HEK293 (cell line): ENCODE measurements at regions not wholly inside any gene's neighbourhood (a gene's known extent, or its start where the extent isn't known, plus 50 kb on each side); places are given as distances from the start of the nearest gene placed in this dataset.

Source experiments
- CTCF ChIA-PET: fragments of 350-600 bp; formaldehyde crosslinking; extraction: SDS; loops from one replicate; lab custom pipeline; 2021; ENCODE audit warnings: antibody characterized with exemption; lab: Yijun Ruan, JAX
- POLR2A ChIA-PET: fragments of 300-600 bp; formaldehyde crosslinking; extraction: SDS; loops from one replicate; lab custom pipeline; 2020; ENCODE audit warnings: antibody characterized with exemption, inconsistent platforms; lab: Yijun Ruan, JAX
- H3K27ac ChIP-seq: fragments of 200-500 bp; sonication (Bioruptor generic); 2 replicates; pipeline ENCODE4 v1.5.1; 2014; ENCODE audit warnings: low read depth, low read length, control low read depth, inconsistent platforms; ENCODE audit errors: extremely low read depth
- H3K36me3 ChIP-seq, 2 experiments: fragments of 200-500 bp in 1 of 2; sonication (Bioruptor generic) in 1 of 2; 1 replicate in 1 of 2; 2 replicates in 1 of 2; pipeline ENCODE4 v1.5.1; 2014 to 2017; ENCODE audit warnings: inconsistent platforms in 2 of 2, low read length in 2 of 2; ENCODE audit not compliant: control insufficient read depth in 2 of 2, insufficient read depth in 1 of 2
- H3K4me1 ChIP-seq: fragments of 200-500 bp; sonication (Bioruptor generic); 2 replicates; pipeline ENCODE4 v1.5.1; 2014; ENCODE audit warnings: mild to moderate bottlenecking, low read length, inconsistent platforms; ENCODE audit not compliant: control insufficient read depth, insufficient read depth
- H3K4me3 ChIP-seq: 2 replicates; pipeline ENCODE4 v1.5.1; 2011; ENCODE audit warnings: low read depth, mild to moderate bottlenecking, control low read depth, low read length, moderate library complexity
- H3K9me3 ChIP-seq: fragments of 200-500 bp; sonication (Bioruptor generic); 2 replicates; pipeline ENCODE4 v1.5.1; 2014; ENCODE audit warnings: low read depth, low read length, inconsistent platforms; ENCODE audit not compliant: control insufficient read depth, insufficient read depth
- PRDM10 ChIP-seq: fragments of 450-650 bp; formaldehyde crosslinking; IDR thresholded peaks from 2 replicates; pipeline ENCODE4 v1.5.1; 2016; ENCODE audit warnings: missing biosample characterization, missing genetic modification characterization
- SALL2 ChIP-seq: fragments of 450-650 bp; formaldehyde crosslinking; IDR thresholded peaks from 2 replicates; pipeline ENCODE4 v1.5.0; 2017; ENCODE audit warnings: missing biosample characterization, mild to moderate bottlenecking, missing genetic modification characterization, borderline replicate concordance
- SP7 ChIP-seq: fragments of 450-650 bp; formaldehyde crosslinking; IDR thresholded peaks from 2 replicates; pipeline ENCODE4 v1.5.1; 2016; ENCODE audit warnings: missing biosample characterization, missing genetic modification characterization
- TCF7L2 ChIP-seq: IDR thresholded peaks from 2 replicates; pipeline ENCODE4 v1.6.1; 2011; ENCODE audit warnings: low read depth, mild to moderate bottlenecking, inconsistent platforms, low read length, moderate library complexity, borderline replicate concordance
- WT1 ChIP-seq: fragments of 450-650 bp; formaldehyde crosslinking; IDR thresholded peaks from 2 replicates; pipeline ENCODE4 v1.5.1; 2016; ENCODE audit warnings: missing biosample characterization, missing genetic modification characterization
- YY1 ChIP-seq: fragments of 450-650 bp; formaldehyde crosslinking; IDR thresholded peaks from 2 replicates; pipeline ENCODE4 v1.5.1; 2018; ENCODE audit warnings: missing biosample characterization, missing genetic modification characterization
- ZFP41 ChIP-seq: fragments of 450-650 bp; formaldehyde crosslinking; IDR thresholded peaks from 2 replicates; pipeline ENCODE4 v1.5.1; 2016; ENCODE audit warnings: missing biosample characterization, missing genetic modification characterization, borderline replicate concordance
- ZNF157 ChIP-seq: fragments of 450-650 bp; formaldehyde crosslinking; IDR thresholded peaks from 2 replicates; pipeline ENCODE4 v1.5.1; 2016; ENCODE audit warnings: missing biosample characterization, missing genetic modification characterization
- ZNF169 ChIP-seq: fragments of 450-650 bp; formaldehyde crosslinking; IDR thresholded peaks from 2 replicates; pipeline ENCODE4 v1.5.1; 2016; ENCODE audit warnings: missing biosample characterization, missing genetic modification characterization
- ZNF202 ChIP-seq: fragments of 450-650 bp; formaldehyde crosslinking; IDR thresholded peaks from 2 replicates; pipeline ENCODE4 v1.5.1; 2016; ENCODE audit warnings: missing biosample characterization, missing genetic modification characterization, borderline replicate concordance
- ZNF274 ChIP-seq, 2 experiments: fragments of 200-500 bp in 1 of 2; fragments of 450-650 bp in 1 of 2; sonication (Bioruptor generic) in 1 of 2; formaldehyde crosslinking in 1 of 2; IDR thresholded peaks; 2 replicates each; pipeline versions ENCODE4 v1.5.1 to v1.6.1; 2014 to 2016; ENCODE audit warnings: borderline replicate concordance in 1 of 2, inconsistent platforms in 1 of 2, low read length in 1 of 2, missing biosample characterization in 1 of 2, missing genetic modification characterization in 1 of 2
- ZNF426 ChIP-seq: fragments of 450-650 bp; formaldehyde crosslinking; IDR thresholded peaks from 2 replicates; pipeline ENCODE4 v1.5.1; 2017; ENCODE audit warnings: missing biosample characterization, missing genetic modification characterization, mild to moderate bottlenecking, inconsistent platforms, moderate library complexity
- ZNF501 ChIP-seq: fragments of 450-650 bp; formaldehyde crosslinking; IDR thresholded peaks from 2 replicates; pipeline ENCODE4 v1.5.1; 2016; ENCODE audit warnings: missing biosample characterization, missing genetic modification characterization
- ZNF530 ChIP-seq: fragments of 450-650 bp; formaldehyde crosslinking; IDR thresholded peaks from 2 replicates; pipeline ENCODE4 v1.5.1; 2016; ENCODE audit warnings: low read depth, missing biosample characterization, missing genetic modification characterization
- ZNF560 ChIP-seq: fragments of 450-650 bp; formaldehyde crosslinking; IDR thresholded peaks from 2 replicates; pipeline ENCODE4 v1.5.1; 2017; ENCODE audit warnings: missing biosample characterization, missing genetic modification characterization, borderline replicate concordance
- ZNF600 ChIP-seq: fragments of 450-650 bp; formaldehyde crosslinking; IDR thresholded peaks from 2 replicates; pipeline ENCODE4 v1.5.1; 2016; ENCODE audit warnings: missing biosample characterization, missing genetic modification characterization
- ZNF623 ChIP-seq: fragments of 450-650 bp; formaldehyde crosslinking; IDR thresholded peaks from 2 replicates; pipeline ENCODE4 v1.5.1; 2016; ENCODE audit warnings: missing biosample characterization, missing genetic modification characterization
- ZNF626 ChIP-seq: fragments of 450-650 bp; sonication (Bioruptor Pico); formaldehyde crosslinking; IDR thresholded peaks from 2 replicates; pipeline ENCODE4 v1.5.1; 2018; ENCODE audit warnings: missing biosample characterization, missing genetic modification characterization, inconsistent platforms
- ZNF645 ChIP-seq: fragments of 450-650 bp; formaldehyde crosslinking; IDR thresholded peaks from 2 replicates; pipeline ENCODE4; 2016; ENCODE audit warnings: missing biosample characterization, missing genetic modification characterization
- ZNF664 ChIP-seq: fragments of 450-650 bp; formaldehyde crosslinking; IDR thresholded peaks from 2 replicates; pipeline ENCODE4 v1.5.1; 2016; ENCODE audit warnings: missing biosample characterization, missing genetic modification characterization
- ZNF785 ChIP-seq: fragments of 450-650 bp; formaldehyde crosslinking; IDR thresholded peaks from 2 replicates; pipeline ENCODE4 v1.5.1; 2016; ENCODE audit warnings: missing biosample characterization, missing genetic modification characterization
- TF ChIP-seq, protein P1 (sequence below): fragments of 450-650 bp; formaldehyde crosslinking; IDR thresholded peaks from 2 replicates; pipeline ENCODE4 v1.5.1; 2016; ENCODE audit warnings: missing biosample characterization, missing genetic modification characterization
- TF ChIP-seq, protein P2 (sequence below): fragments of 450-650 bp; formaldehyde crosslinking; IDR thresholded peaks from 2 replicates; pipeline ENCODE4 v1.5.1; 2016; ENCODE audit warnings: missing biosample characterization, missing genetic modification characterization
- TF ChIP-seq, protein P3 (sequence below): fragments of 450-650 bp; formaldehyde crosslinking; conservative IDR thresholded peaks from 2 replicates; pipeline ENCODE4 v1.5.1; 2016; ENCODE audit warnings: low read depth, missing biosample characterization, missing genetic modification characterization

DNA sequence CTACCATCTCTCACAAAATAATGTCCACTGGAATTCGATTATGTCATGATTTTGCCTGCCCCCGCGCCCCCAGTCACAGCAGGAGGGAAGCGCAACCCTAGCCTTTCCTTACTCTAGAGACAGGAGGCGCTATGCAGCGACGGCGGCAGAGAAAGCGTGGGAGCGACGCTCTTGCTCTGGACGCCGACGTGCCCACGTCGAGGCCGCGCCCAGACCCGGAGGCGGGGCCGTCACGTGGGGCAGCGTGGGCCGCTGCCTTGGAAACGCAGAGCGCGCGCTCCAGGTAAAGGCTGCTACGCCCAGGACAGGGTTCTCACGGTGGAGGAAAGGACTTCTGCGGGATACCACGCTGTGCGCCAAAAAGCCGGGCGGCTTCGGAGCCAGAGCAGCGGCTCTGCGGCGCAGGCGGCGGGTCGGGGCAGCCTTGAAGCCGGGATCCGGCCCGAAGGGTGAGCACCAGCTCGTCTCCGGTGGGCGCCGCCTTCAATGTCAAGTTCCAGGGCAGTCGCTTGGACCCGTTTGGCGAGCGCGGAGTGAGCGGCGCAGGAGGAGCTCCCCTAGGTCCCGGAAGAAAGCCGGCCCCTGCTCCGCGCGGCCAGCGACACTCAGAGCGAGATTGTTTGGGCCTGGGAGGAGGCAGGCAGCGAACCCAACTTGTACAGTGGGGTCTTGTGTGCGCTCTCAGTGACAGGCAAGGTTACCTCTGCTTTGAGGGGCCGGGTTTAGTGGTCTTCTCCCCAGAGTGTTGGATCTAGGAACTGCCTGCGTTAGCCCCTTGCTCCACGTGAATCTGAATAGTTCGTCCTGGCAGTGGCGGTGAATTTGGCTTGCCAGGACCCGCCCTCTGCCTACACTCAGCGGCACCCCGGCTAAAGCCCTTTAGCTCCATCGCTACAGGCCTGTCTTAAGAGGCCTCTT lies 121.7 kb downstream of the MRPL57 start (continued):
- TF ChIP-seq SALL2 (tag by site-specific recombination) (no peak), ZNF664 (tag by site-specific recombination) (no peak), TCF7L2 (no peak), ZNF530 (no peak), ZNF560 (tag by site-specific recombination) (no peak), ZNF426 (no peak), ZNF600 (tag by site-specific recombination) (peak; percentile 83), ZNF785 (tag by site-specific recombination) (peak; percentile 48; the same call in 1 of the 2 replicates), ZNF274 (IDR thresholded peaks at IDR 0.05; ENCODE audit: low read length) (no peak), ZNF274 (tag by site-specific recombination; IDR thresholded peaks at IDR 0.05; ENCODE audit: borderline replicate concordance) (no peak), ZNF157 (tag by site-specific recombination) (no peak), ZNF501 (tag by site-specific recombination) (peak; percentile 66; the same call in 1 of the 2 replicates), SP7 (tag by site-specific recombination) (peak; percentile 77)

DNA sequence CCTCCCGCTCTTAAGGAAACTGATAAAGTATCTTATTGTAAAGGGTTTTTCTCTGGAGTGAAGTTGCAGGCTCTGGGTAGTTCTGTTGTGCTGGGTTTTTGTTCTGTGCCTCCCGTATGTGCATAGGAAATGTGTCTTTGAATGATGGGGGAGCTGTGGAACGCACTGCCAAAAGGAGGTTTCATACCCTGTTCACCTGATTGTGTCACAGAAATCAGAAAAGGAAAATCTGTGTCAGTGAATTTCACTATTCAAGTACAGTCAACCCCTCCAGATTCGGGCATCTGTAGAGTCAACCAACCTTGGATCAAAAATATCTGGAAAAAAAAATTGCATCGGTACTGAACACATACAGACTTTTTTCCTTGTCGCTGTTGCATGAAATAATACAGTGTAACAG lies 127.8 kb downstream of the MRPL57 start:
- CTCF ChIA-PET: no interaction called here
- H3K4me3 ChIP-seq: no peak overlapping the region
- H3K36me3 ChIP-seq: peaks cover 0 to 13% of the 10 kb centered on the region in 2 experiments; a peak in 2 of 3 replicates
- 0 out of 2 replicates have a peak, but pooled peaks cover 2% of the 10 kb centered on the region for H3K4me1 ChIP-seq
- POLR2A ChIA-PET: no interaction called here
- no peaks in the 10 kb centered on the region for H3K9me3 ChIP-seq
- no peak overlapping the region for H3K27ac ChIP-seq
- TF ChIP-seq ZNF623 (tag by site-specific recombination) (no peak), ZNF626 (tag by site-specific recombination) (no peak), PRDM10 (tag by site-specific recombination) (no peak), ZNF645 (no peak), WT1 (tag by site-specific recombination) (no peak), ZNF169 (tag by site-specific recombination) (no peak), ZFP41 (tag by site-specific recombination) (no peak), ZNF202 (tag by site-specific recombination) (no peak), YY1 (no peak)
- TF ChIP-seq, protein P1, sequence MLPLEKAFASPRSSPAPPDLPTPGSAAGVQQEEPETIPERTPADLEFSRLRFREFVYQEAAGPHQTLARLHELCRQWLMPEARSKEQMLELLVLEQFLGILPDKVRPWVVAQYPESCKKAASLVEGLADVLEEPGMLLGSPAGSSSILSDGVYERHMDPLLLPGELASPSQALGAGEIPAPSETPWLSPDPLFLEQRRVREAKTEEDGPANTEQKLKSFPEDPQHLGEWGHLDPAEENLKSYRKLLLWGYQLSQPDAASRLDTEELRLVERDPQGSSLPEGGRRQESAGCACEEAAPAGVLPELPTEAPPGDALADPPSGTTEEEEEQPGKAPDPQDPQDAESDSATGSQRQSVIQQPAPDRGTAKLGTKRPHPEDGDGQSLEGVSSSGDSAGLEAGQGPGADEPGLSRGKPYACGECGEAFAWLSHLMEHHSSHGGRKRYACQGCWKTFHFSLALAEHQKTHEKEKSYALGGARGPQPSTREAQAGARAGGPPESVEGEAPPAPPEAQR (tag by site-specific recombination): no peak
- TF ChIP-seq, protein P2, sequence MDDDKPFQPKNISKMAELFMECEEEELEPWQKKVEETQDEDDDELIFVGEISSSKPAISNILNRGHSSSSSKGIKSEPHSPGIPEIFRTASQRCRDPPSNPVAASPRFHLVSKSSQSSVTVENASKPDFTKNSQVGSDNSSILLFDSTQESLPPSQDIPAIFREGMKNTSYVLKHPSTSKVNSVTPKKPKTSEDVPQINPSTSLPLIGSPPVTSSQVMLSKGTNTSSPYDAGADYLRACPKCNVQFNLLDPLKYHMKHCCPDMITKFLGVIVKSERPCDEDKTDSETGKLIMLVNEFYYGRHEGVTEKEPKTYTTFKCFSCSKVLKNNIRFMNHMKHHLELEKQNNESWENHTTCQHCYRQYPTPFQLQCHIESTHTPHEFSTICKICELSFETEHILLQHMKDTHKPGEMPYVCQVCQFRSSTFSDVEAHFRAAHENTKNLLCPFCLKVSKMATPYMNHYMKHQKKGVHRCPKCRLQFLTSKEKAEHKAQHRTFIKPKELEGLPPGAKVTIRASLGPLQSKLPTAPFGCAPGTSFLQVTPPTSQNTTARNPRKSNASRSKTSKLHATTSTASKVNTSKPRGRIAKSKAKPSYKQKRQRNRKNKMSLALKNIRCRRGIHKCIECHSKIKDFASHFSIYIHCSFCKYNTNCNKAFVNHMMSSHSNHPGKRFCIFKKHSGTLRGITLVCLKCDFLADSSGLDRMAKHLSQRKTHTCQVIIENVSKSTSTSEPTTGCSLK (tag by site-specific recombination): no peak
- TF ChIP-seq, protein P3, sequence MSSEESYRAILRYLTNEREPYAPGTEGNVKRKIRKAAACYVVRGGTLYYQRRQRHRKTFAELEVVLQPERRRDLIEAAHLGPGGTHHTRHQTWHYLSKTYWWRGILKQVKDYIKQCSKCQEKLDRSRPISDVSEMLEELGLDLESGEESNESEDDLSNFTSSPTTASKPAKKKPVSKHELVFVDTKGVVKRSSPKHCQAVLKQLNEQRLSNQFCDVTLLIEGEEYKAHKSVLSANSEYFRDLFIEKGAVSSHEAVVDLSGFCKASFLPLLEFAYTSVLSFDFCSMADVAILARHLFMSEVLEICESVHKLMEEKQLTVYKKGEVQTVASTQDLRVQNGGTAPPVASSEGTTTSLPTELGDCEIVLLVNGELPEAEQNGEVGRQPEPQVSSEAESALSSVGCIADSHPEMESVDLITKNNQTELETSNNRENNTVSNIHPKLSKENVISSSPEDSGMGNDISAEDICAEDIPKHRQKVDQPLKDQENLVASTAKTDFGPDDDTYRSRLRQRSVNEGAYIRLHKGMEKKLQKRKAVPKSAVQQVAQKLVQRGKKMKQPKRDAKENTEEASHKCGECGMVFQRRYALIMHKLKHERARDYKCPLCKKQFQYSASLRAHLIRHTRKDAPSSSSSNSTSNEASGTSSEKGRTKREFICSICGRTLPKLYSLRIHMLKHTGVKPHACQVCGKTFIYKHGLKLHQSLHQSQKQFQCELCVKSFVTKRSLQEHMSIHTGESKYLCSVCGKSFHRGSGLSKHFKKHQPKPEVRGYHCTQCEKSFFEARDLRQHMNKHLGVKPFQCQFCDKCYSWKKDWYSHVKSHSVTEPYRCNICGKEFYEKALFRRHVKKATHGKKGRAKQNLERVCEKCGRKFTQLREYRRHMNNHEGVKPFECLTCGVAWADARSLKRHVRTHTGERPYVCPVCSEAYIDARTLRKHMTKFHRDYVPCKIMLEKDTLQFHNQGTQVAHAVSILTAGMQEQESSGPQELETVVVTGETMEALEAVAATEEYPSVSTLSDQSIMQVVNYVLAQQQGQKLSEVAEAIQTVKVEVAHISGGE (tag by site-specific recombination): no peak
